ENCODE measurements at regions not wholly inside any gene's neighbourhood (a gene's known extent, or its start where the extent isn't known, plus 50 kb on each side); places are given as distances from the start of the nearest gene placed in this dataset.

GRCh38 chrX:36927712-36928111 lies 80.5 kb upstream of the FAM47C start:
- Histone ChIP-seq H2BK20ac (ENCODE audit: low read depth, low read length, poor library complexity, severe bottlenecking) (no peak overlapping the region), H3K14ac (ENCODE audit: insufficient read depth, low read length) (no peak overlapping the region), H3K27me3 (ENCODE audit: insufficient read depth, low read length) (no peaks in the 10 kb centered on the region), H3K23me2 (ENCODE audit: insufficient read length, low read depth, low read length, poor library complexity, severe bottlenecking) (no peaks in the 10 kb centered on the region), H3K18ac (ENCODE audit: insufficient read length, low read depth, low read length) (no peak overlapping the region), H3T11ph (ENCODE audit: low read length) (no peak overlapping the region), H2AFZ (ENCODE audit: low read length) (no peak overlapping the region), H3K79me1 (ENCODE audit: insufficient read depth, low read depth, low read length, poor library complexity, severe bottlenecking) (no peaks in the 10 kb centered on the region), H3K9me3 (ENCODE audit: control insufficient read depth, low read depth, low read length) (no peaks in the 10 kb centered on the region), H3K4ac (ENCODE audit: low read depth, low read length) (no peak overlapping the region), H2BK120ac (ENCODE audit: low read depth, low read length, poor library complexity, severe bottlenecking) (no peak overlapping the region), H3K4me1 (ENCODE audit: insufficient read depth, low read length) (no peaks in the 10 kb centered on the region), H4K20me1 (ENCODE audit: control insufficient read depth, insufficient read depth, insufficient read length) (no peaks in the 10 kb centered on the region), H2BK5ac (ENCODE audit: insufficient read length, low read length) (no peak overlapping the region), H3K23ac (ENCODE audit: insufficient read length, low read depth, low read length) (no peak overlapping the region), H3K27ac (ENCODE audit: insufficient read length, low read depth, low read length) (no peak overlapping the region), H3K56ac (ENCODE audit: insufficient read length, low read depth, low read length) (no peak overlapping the region), H4K8ac (replicated peaks; ENCODE audit: insufficient read length, low read depth, low read length) (no peak overlapping the region), H4K5ac (ENCODE audit: insufficient read length, low read depth, low read length) (no peak overlapping the region), H3K4me2 (ENCODE audit: insufficient read depth, insufficient read length, low read length) (no peak overlapping the region), H2AK5ac (ENCODE audit: insufficient read length, low read length) (no peak overlapping the region), H3K9ac (ENCODE audit: extremely low read depth, insufficient read length, low read length) (no peak overlapping the region), H2BK15ac (ENCODE audit: low read depth, low read length) (no peak overlapping the region), H3K79me2 (ENCODE audit: insufficient read depth, low read length) (no peaks in the 10 kb centered on the region), H4K91ac (ENCODE audit: insufficient read length, low read depth, low read length) (no peak overlapping the region), H2BK12ac (ENCODE audit: insufficient read length, low read depth, low read length) (no peak overlapping the region)
- Mint-ChIP-seq H3K4me3 (no peak overlapping the region), H3K36me3 (ENCODE audit: insufficient read depth in 1 of 3, low read depth in 3 of 3) (peaks cover 2 to 17% (median 9%) of the 10 kb centered on the region in 3 experiments; a peak in 5 of 7 replicates), H3K27ac (no peak overlapping the region), H3K27me3 (ENCODE audit: low read depth) (no peaks in the 10 kb centered on the region), H3K9me3 (peaks cover 58 to 74% of the 10 kb centered on the region in 2 experiments), H3K4me1 (peaks cover 0 to 2% of the 10 kb centered on the region in 2 experiments; a peak in 1 of 4 replicates)
- WGBS (ENCODE audit: extremely low coverage, insufficient read length, low lambda C conversion rate) = no CpG with 5 or more reads among the region's 1 CpG
- TF ChIP-seq CTCF (conservative IDR thresholded peaks at IDR 0.05) = no peak
- DNase-seq = no peak

Measured in H9 (cell line).